Cerebellar cortex (tissue), 1 donor: ENCODE measurements at regions not wholly inside any gene's neighbourhood (a gene's known extent, or its start where the extent isn't known, plus 50 kb on each side); places are given as distances from the start of the nearest gene placed in this dataset.

Experiments used
- DNase-seq: peaks from one replicate; pipeline ENCODE4 v3.0.0-alpha.2; 2015; ENCODE audit warnings: low spot score

GRCh38 chr2:188219541-188219940, 72.1 kb upstream of the GULP1 start:
- DNase-seq = no peak

- no peak for DNase-seq
These were observed 71.1 kb upstream of the GULP1 start for GRCh38 chr2:188220535-188220934.

GRCh38 chr2:188227713-188228112, 64.0 kb upstream of the GULP1 start:
- no peak for DNase-seq

- DNase-seq = no peak
These were observed 56.3 kb upstream of the GULP1 start for GRCh38 chr2:188235364-188235763.

- no peak for DNase-seq
These were observed 53.3 kb upstream of the GULP1 start for GRCh38 chr2:188238386-188238785.
